ENCODE measurements at regions not wholly inside any gene's neighbourhood (a gene's known extent, or its start where the extent isn't known, plus 50 kb on each side); places are given as distances from the start of the nearest gene placed in this dataset.

- DNase-seq (ENCODE audit: low spot score): no peak
Measured at GRCh38 chr10:121033366-121033765, 182.2 kb downstream of the WDR11 start.

DNA sequence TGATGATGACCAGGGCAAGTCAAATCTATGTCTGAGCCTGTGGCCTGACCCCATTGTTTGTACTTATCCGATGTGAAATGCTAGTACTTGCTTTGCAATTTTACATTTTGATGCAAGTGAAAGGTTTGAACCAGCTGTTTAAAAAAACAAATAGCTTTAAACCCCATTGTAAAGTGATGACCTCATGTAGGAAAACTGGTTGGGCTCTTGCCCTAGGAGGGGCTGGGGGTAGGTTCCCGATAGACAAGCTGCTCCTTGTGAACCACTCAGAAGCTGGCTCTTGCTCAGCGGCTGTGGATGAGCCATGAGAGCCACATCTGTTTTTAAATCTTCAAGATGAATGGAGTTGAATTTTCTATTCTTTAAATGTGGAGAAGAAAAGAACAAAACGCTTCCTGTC lies 185.3 kb downstream of the WDR11 start:
- no peak for DNase-seq (ENCODE audit: low spot score)

- no peak for DNase-seq (ENCODE audit: low spot score)
Measured at GRCh38 chr10:121041499-121041898, 190.3 kb downstream of the WDR11 start.

GRCh38 chr10:121041906-121042305 lies 190.7 kb downstream of the WDR11 start:
- no peak for DNase-seq (ENCODE audit: low spot score)

DNA sequence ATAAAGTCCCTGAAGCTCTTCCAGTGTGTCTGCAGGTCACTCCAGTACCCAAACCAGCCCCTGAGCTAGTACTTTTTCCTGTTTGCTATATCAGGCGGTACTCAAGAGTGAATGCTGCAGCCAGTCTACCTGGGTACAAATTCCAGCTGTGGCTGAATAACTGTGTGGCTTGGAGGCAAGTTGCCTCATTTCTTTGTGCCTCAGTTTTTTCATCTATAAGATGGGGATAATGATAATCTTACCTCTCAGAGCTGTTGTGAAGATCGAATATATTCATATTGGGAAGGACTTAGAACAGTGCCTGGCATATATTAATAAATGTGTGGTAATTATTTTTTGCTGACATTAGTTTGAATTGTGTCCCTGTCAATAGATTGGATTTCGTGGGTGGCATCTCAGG lies 191.2 kb downstream of the WDR11 start:
- no peak for DNase-seq (ENCODE audit: low spot score)

GRCh38 chr10:121043124-121043849 lies 192.1 kb downstream of the WDR11 start:
- DNase-seq (ENCODE audit: low spot score): no peak

GRCh38 chr10:121048749-121049148 lies 197.6 kb downstream of the WDR11 start:
- no peak for DNase-seq (ENCODE audit: low spot score)

DNA sequence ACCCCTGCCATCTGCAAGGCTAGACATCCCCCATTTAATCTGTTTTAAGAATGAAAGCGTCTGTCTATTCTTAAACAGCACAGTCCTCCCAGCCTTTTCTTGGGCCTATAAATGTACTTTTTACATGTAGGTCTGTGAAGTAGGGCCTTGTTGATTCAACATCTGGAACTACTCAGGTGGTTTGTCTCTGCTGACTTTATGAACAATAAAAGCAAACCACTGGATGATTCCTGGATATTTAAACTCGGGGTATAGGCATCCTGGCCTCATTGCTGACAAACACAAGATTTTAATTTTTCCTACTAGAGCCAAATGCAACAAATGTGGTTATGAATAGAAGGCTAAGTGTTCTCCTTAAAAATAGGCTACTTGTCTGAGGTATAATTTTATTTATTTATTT lies 198.3 kb downstream of the WDR11 start:
- DNase-seq (ENCODE audit: low spot score): no peak

DNA sequence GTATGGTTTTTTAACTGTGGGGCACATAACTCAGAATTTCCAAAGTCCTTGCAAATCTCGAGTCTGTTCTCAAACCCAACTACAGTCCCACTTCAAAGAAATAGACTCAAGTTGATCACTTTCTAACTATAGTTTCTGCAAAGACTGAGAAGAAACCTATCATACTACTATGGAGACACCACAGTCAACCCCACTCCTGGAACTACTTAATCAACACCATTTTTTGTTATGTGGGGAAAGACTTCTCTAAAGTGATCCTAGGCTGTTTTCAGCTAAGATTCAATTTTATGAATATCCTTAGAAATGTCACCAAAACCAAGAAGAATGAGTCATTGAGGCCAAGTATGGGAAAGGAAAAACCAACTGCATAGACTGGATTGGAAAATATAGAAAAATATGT lies 198.8 kb downstream of the WDR11 start:
- no peak for DNase-seq (ENCODE audit: low spot score)

- DNase-seq (ENCODE audit: low spot score): no peak
Measured at GRCh38 chr10:121051171-121051570, 200.0 kb downstream of the WDR11 start.

DNA sequence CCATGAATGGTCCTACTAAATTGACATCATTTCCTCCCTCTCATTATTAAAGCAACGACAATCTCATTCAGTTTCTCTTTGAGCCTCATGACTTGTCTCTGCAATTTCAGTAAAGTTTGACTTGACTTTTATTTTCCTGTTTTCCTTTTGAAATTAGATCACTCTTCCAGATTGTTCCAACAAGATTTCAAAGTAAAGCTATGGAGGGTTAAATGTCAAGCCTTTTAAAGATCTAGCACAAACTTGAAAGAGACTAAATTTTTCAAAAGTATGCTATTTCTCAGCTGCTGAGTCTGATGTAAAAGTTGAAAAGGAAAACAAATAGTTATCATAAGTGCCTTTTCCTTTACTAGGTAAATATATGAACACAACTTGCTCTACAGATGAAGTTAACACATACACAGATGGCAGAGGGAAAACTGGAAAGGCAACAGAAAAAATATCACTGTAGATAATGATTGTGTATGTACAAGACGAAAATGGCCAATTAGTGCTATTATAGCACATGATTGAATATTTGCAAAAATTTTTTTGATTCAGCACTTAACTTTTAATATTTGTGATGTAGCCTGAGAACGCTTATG lies 200.6 kb downstream of the WDR11 start:
- DNase-seq (ENCODE audit: low spot score): no peak

DNA sequence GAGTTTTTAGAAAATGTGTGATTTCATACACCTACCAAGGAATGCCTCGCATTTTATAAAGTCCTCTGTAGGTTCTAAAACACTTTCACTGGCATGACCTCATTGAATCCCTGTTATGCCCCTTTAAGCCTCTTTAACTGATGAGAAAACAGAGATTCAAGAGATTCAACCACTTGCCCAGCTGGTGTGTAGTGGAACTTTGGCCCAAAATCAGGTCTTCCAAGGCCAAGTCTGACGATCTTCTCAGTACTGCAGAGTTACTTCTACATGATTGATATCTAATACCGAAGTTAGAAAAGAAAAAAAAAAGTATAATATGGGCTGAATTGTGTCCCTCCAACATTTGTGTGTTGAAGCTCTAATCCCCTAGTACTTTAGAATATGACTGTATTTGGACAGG lies 202.0 kb downstream of the WDR11 start:
- DNase-seq (ENCODE audit: low spot score): no peak

GRCh38 chr10:121054874-121055273 lies 203.7 kb downstream of the WDR11 start:
- DNase-seq (ENCODE audit: low spot score): no peak

DNA sequence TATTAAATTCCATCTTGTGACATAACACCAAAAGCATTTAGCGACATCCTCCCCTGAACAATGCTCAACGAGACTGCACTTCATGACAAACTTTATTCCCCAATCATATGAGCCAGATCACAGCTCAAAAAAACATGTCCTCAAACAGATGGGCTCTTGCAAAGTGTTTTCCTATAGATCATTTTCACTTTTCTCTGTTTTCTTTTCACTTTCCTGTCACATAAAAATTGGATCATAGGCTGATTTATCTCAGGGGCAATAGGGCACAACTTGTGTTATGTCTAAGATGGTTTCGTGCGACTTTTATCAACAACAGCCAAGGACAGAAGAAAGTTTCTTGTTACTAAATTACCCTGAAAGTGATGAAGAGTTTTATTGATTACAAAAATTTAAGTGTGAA lies 206.1 kb downstream of the WDR11 start:
- DNase-seq (ENCODE audit: low spot score): no peak

- no peak for DNase-seq (ENCODE audit: low spot score)
Measured at GRCh38 chr10:121058082-121058481, 206.9 kb downstream of the WDR11 start.

GRCh38 chr10:121059351-121059750 lies 208.2 kb downstream of the WDR11 start:
- no peak for DNase-seq (ENCODE audit: low spot score)

DNA sequence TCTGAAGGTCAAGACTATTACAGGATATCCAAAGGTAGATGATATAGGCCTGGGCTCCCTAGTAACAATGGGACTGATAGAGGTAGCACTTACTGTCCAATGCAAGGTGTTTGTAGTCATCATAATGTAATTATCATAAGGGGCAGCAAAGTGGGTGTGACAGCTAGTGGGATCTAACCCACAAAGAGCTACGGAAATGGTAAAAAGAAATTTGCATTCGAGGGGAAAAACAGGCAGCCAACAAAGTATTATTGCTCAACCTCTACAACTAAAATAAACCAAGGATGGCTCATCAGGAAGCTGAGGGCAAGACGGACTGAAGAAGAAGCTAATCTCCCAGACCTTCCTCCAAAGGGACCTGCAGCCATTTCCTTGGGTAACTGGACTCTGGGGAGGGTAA lies 211.0 kb downstream of the WDR11 start:
- no peak for DNase-seq (ENCODE audit: low spot score)

DNA sequence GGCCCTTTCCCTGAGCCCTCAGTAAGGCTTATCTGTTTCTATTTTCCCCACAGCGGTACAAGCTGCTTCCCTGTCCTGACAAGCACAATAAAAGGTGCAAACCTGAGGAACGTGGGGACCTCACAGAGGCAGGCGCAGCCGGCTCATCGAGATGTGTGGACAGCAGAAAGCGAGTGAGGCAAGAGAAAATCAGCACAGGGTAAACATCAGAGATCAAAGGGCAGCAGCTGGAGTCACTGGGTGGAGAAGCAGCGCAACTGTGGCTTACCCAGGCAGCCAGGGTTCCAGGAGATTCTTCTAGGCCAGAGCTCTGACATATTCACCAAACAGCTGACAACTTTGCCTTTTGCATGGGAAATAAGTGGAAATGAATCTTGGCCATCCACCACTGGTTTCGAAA lies 212.6 kb downstream of the WDR11 start:
- DNase-seq (ENCODE audit: low spot score): no peak

DNA sequence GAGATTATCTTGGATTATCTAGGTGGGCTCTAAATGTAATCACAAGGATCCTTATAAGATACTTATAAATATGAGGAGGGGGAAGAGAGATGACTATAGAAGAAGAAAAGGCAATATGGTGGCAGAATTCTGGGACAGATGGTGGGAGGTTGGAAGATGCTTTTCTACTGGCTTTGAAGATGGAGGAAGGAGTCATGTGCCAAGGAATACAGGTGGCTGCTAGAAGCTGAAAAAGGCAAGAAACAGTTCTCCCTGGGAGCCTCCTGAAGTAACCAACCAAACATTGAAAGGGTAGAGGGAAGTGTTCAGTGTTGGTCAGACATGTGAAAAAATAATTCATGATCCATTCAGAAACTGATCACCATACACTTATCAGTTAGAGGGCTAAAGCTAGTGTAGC lies 213.3 kb downstream of the WDR11 start:
- DNase-seq (ENCODE audit: low spot score): no peak

GRCh38 chr10:121065330-121065729 lies 214.2 kb downstream of the WDR11 start:
- DNase-seq (ENCODE audit: low spot score): no peak

GRCh38 chr10:121069061-121069850 lies 218.1 kb downstream of the WDR11 start:
- no peak for DNase-seq (ENCODE audit: low spot score)

DNA sequence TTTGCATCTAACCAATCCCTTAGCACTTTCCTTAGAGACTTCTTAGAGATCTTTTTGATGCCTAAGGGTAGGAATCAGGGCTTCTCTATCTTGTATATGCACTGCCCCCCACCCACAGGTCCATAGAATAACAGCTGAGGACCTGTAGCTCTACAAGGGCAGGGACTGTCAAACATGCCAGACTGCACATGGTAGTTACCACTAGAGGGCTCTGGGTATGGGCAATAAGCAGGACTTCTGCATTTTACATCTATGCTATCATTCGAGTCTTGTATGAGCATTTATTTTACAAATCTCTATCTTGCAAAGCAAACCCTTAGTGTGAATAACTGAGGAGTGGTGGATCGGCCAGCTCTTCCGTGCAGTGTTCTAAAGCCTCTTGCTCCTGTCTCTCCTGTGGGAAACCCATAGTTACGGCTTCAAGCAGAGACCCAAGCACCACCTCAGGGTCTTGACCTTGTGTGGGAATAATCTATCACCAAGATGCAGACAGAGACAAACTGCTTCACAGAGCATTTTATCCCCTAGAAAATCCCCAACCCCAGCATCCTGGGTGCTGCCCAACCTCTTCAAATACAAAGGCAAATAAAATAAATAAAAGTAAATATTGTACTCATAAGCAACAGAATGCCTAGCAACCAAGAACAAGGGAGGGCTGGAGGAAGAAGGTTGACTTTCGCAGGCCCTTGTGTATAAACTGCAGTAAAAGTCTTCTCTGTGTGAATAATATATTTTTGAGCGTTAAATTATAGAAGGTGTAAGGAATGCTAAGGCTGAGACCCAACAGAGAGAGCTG lies 219.3 kb downstream of the WDR11 start:
- DNase-seq (ENCODE audit: low spot score): peak; percentile 27

DNA sequence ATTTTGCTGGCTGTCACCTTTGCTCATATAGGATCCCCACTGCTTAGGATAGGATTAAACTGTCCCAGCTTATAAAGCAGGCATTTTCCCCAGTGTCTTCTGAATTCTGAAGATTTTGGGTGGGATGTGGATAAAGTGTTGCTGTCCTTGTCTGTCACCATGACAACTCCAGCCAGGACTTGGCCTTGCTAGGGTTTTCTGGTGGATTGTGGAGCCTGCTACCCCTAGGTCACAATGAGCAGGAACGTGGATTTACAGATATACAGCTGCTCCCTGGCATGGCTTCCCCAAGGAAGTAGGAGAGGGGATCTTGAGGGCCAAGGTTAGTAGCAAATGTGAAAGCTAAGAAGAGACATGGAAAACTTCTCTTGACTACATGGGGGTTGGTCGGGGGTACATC lies 220.7 kb downstream of the WDR11 start:
- DNase-seq (ENCODE audit: low spot score): no peak

Data from RKO (cell line).